Esophagus mucosa (tissue), 1 donor: ENCODE measurements at regions not wholly inside any gene's neighbourhood (a gene's known extent, or its start where the extent isn't known, plus 50 kb on each side); places are given as distances from the start of the nearest gene placed in this dataset.

Experiments used
- ATAC-seq: fragments of 200-7000 bp; cut with Tn5 transposase; one replicate; pipeline ENCODE4 v1.9.1; 2020
- donor health status: DM: yes; HTN: yes; CAD: no.

DNA sequence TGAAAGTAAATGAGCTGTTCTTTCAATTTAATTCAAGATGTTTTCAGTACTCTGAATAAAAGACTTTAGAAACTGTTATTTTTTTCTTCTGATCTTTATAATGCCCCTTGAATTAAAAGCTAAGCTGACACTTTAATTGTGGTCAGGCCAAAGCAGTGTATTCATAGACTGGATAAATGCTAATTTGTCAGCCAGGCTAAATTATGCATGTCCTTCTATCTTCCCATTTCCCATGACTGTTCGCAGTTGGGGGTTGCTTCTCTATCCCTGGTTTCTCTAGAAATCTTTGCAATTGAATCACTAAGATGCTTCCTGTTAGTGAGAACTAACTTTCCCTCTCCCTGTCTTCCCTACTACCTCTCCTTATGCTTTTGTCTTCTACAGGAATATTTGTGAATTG lies 396.2 kb downstream of the RFPL4B start:
- no peak for ATAC-seq

DNA sequence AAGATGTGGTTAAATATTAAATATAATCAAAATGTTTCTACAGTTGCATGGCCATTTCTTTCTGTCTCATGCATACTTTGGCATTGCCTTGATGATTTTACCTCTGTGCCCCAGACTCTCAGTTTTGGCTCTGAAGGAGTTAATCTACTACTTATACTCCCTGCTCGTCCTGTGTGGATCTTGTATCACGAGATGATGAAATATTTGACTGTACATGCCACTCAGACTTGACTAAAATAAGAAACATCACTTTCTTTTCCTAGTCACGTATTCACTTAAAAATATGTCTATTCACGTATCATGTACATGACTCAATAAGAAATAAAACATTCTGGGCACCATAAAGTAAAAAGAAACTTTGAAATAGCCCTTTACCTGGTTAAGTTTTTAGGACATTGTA lies 397.7 kb downstream of the RFPL4B start:
- ATAC-seq, result no peak

DNA sequence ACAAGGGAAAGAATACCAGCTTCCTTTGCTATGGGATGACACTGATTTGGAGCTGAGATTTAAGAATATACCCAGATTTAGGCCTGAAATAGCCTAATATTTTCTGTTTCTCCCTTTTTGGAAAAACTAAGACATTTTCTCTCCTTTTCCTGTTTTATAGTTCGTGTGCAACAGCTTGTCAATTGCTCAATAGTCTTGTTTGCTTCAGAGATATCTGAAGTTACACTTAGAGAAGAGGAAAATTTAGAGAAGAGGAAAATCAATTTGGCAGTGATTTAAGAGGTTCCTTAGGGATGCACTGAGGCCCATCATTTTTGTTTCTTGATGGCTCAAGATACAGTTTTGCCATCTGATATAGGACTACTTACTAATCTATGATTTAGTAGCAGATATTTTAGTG lies 398.6 kb downstream of the RFPL4B start:
- ATAC-seq, result no peak

DNA sequence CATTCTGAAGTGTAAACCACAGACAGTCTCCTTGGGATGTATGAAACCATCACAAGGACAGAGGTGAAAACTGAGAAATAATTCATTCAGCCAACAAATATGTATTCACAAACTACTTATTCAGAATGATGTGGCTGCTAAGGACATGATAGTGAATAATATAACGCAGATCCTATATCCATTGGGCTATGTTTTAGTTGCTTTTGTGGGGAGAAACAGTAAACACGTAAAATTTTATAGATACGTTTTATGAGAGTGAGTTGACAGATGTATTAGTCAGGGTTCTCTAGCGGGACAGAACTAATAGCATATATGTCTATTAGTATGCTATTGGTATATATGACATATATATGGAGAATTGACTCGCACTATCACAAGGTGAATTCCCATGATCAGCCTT lies 402.5 kb downstream of the RFPL4B start:
- ATAC-seq, result no peak

DNA sequence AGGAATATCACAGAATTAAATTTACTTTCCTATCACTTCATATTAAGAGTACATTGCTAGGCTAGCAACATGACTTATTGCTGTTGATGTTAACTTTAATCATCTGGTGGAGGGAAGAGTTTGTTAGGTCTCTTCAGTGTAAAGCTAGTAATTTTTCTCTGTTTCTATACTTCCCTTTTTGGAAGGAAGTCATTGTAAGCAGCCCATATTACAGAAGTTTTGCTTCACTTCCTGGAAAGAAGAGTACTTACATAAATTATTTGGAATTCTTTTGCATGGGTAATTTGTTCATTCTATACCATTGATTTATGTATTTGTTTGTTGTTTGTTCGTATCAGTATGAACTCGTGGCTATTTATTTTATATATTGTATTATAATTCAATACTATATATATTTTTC lies 405.2 kb downstream of the RFPL4B start:
- ATAC-seq, result no peak

DNA sequence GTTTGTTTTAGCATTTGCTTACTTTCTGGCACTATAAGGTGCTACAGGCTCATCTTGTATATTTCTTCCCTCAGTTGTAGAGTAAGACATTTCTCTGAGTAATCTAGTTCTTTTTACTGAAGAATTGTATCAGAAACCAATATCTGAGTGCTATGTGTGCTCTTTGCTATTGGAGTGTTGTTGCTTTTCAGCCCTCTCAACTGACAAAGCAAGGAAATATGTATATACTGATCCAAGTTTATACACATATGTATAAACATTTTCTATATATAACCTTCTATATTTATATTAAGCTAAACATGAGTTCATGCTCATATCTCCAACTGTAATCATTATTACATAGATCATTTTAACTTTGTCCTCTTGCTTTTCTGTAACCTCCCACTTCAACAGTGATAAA lies 405.7 kb downstream of the RFPL4B start:
- no peak for ATAC-seq

DNA sequence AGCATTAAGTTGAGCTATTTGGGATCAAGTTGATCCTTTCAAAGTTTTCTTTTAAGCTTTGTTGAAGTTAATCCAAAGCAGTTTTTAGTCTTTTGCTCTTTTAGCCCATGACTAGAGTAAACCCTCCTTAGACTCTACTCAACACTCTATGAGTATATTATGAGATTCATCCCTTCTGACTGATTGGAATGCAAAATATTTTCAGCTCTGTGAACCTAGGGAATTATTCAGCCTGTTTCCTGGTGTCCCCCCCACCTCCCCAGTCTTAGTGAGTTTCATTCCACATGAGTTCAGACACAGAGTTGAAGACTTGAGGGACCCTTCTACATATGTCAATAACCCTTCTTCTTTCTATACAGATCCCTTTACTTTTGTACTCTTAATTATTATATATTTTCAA lies 413.7 kb downstream of the RFPL4B start:
- no peak for ATAC-seq

DNA sequence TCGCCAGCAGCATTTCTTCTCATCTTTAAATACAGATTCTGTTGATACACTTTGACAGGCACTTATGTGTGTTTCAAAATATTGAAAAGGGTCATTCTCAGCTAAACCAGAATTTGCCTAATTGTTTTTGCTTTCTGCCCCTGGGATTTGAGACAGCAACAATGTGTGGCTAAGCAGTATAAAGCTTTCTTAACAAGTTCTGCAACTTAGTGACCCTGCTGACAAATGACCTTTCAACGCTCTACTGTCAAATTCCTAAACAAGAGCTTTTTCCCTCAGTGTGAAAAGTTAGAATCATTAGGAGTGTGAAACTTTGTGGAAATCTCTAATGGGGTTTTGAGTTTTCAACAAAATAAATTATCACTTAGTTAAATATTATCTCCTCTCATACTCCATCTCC lies 414.6 kb downstream of the RFPL4B start:
- no peak for ATAC-seq

DNA sequence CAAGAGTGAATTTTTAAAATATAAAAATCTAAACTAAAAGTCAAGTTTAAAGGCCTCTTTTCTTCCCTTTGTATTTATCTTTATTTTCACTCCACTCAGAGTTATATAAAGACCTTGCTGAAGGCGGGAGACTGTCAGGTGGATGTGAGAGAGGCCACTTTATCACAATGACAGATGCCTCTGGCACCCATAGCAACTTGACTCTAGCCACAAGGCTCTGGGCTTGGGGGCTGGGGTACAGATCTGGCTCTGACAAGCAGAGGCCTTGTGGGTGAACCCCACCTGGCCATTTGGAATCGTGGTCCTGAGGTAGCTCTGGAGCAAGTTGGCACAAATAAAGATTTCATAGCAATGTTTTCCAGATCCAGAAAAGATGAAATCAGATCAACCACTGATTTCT lies 417.2 kb downstream of the RFPL4B start:
- ATAC-seq, result no peak

DNA sequence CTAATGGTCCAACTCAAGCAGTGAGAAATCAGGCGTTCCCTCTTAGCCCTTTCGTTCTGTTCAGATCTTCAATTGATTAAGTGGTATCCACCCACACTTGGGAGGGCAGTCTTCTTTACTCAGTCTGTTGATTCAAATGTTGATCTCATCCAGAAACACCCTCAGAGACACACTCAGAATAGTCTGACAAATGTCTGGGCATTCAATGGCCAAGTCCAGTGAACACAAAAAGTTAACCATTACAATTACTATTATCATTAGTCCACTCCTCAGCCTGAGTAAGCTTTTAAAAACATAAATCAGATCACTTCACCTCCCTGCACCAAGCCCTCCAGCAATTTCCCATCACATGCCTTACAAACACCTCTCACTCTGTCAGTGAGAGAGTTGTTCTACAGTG lies 423.2 kb downstream of the RFPL4B start:
- no peak for ATAC-seq

DNA sequence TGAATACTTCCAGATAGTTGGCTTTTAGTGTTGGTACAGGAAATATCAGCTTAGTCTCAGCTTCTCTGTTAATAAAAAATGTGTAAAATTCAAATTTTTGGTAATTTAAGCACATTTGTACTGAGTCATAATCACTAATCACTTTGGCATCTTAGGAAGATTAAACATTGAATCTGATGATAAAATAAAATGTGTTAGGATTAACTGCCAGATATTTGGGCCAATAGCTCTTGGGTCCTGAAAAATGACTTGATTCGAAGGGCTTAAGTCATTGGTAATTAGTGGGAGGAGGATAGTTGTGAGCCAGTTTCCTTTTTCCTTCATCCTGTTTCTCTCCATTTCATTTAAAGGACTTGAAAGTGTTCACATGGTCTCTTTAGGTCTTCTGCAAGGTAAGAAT lies 426.1 kb downstream of the RFPL4B start:
- no peak for ATAC-seq

DNA sequence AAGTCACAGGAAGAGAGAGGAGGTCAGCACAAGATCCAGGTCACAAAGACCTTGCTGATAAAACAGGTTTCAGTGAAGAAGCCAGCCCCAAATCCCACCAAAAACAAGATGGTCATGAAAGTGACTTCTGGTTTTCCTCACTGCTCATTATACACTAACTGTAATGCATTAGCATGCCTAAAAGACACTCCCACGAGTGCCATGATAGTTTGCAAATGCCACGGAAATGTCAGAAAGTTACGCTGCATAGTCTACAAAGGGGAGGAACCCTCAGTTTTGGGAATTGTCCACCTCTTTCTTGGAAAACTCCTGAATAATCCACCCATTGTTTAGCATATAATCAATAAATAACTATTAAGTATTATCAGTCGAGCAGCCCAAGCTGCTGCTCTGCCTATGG lies 427.2 kb downstream of the RFPL4B start:
- ATAC-seq, result no peak

DNA sequence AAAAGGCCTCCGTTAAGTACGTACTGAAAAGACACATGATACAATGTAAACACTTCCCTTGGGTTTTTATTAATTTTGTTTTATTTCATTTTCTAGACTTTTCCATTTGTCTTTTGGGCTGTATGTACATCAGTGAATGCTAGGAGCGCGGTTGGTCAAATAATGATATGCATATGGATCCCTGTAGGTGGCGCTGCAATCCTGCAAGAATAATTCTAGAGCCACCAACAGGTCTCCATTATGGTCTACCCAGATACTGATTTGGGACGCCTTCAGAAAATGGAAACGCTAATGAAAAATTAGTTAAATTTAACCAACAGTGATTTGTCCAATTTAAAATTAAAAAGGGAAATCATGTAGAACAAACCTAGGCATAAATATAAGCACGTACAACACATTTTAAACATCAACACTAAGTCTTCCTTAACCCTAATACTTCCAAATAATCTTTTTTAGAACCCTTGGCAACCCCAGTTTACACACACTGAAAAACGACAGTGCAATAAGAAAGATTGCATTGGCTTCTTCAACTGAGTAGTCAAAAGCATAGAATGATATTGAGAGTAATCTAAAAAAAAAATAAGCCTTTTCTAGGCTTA lies 433.5 kb downstream of the RFPL4B start:
- peak; percentile 87 for ATAC-seq

DNA sequence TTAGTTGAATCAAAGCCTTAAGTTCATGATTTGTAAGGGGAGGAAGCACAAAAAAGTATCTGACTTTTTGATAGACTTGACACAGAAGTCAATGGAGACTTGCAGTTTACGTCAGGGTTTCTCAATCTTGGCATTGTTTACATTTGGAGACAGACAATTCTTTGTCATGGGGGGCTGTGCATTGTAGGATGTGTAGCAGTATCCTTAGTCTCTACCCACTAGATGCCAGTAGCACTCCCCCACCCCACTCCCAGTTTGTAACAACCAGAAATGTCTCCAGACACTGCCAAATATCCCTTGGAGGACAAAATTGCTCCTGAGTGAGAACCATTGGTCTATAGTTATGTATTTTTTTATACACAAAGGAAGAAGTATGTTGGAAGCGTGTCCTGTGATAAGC lies 434.1 kb downstream of the RFPL4B start:
- ATAC-seq, result no peak

DNA sequence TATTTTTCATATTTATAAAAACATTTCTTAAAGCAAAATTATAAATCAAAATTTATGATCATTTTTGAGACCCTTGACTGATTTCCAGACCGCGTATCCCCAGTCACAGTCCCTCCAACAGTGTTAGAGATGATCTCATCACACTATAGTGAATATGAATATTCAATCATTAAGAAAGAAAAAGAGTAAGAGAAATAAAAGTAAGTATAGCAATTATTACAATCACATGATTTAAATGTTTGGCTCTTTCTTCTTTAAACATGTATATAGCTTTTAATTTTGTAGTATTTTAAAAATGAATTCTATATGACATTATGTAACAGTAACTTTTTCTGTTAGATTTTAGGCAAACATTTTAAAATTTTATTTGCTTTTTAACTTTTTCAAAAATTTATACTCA lies 438.3 kb downstream of the RFPL4B start:
- ATAC-seq, result no peak

DNA sequence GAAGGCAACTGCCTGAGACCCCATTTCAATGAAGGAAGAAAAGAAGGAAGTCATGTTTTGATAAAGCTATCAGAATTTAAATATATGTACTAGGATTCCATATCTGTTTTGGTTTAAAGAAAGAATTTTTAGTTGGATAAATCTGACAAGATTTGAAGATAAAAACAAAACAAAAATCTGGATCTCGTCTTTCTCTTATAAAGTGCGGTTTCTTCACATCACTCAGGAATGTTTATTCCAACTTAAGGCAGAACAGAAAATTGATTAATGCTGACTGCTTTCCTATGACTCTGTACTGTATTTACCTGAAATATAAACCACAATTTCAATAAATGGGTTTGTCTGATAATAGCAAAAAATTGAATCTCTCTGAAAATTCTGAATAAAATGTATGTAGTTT lies 439.7 kb downstream of the RFPL4B start:
- no peak for ATAC-seq

DNA sequence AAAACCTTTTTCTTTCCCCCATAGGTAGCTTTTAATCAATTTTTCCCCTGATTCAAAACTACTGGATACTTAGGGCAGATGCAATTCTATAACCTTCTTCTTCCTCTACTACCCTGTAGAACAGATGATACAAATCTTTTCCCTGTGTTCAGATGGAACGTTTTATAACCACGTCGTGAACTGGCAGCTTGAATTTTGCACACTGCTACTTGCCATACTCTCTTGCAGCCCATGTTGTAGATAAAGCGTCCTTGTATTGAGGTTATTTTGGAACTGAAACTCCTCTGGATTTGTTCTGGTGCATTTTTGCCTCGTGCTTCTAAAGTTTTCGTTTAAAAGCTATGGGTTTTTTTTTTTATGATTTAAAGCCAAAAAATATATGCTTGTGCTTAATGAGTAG lies 440.2 kb downstream of the RFPL4B start:
- ATAC-seq, result no peak

DNA sequence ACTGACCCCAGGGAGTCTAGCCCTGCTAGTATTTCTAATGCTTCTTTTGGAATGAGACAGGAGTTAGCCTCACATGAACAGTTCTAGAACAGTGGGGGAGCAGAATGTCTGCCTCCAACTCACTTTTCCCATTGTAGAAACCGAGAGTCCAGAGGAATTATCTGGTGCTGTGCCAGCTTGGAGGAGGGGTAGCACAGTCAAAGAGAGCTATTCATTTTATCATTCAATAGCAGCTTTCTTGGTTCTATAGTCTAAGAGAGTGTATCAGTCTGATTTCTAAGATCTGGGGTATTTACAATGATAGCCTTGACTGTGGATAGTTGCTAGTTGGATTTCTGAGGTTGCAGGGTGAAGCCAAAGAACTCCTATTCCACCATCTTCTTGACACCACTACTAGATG lies 448.2 kb downstream of the RFPL4B start:
- ATAC-seq, result no peak

DNA sequence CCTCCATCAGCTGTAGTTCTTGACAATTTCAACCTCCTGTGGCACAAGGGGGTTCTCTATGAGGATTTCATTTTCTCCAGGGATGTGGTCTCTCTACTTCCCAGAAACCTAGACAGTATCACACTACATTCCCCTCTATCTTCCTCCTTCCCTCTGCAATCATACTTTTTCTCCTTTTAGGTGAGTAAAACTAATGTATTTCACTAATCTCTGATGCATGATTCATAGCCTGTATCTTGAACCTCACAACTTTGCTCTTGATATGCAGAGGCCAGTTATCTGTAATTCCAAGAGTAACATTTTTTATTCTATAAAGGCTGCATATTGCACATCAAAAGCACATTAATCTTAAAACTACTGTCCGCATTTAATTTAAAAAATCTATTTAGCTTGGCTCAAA lies 449.6 kb downstream of the RFPL4B start:
- no peak for ATAC-seq

DNA sequence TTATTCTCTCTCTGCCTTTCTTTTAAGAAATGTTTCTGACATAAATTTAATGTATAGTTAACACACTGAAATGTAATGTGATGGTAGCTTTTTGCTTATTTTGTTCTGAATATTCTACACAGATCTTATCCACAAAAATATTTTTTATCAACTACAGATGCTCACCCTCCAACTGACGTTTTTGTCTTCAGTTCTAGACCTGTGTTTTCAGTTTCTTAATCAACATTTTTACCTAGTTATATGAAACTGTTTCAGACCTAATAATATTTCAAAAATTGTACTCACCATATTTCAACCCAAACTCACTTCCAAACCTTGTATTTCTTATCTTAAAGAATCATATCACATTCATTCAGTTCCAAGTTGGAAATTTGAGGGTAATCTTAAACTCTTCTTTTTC lies 452.8 kb downstream of the RFPL4B start:
- ATAC-seq, result no peak

DNA sequence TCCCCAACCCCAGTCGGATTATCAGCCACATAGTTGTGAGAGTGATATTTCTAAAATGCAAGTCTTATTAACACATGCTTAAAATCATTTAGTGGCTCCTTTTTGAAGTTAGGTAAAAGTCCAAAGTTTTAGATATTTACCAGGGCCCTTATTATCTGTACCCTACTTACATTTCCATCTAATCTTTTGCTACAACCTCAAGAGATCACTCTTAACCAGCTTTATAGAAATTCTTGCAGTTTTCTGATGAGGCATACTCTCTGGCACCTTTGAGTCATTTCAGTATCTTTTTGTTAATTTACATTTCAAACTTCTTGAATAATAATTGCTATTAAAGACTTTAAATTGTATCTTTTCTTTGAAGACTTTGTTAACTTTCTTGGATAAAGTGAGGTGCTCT lies 453.3 kb downstream of the RFPL4B start:
- ATAC-seq, result no peak

DNA sequence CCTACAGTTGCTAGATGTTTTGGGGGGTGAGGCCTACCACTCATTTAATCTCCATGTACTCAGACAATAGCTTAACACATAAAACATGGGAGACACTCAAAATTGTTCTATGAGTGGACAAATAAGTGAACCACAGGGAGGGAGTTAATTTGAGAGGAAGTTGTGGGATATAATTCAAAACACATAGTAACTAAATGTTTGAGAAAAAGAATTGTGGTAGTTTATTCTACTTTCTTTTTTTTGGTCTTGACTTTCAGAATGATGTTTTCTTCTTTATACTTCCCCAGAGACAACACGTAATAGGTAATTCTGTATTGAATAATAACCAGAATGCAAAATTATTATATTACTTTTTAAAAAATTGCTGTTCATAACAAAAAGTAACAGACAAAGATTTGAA lies 453.8 kb downstream of the RFPL4B start:
- ATAC-seq, result no peak

DNA sequence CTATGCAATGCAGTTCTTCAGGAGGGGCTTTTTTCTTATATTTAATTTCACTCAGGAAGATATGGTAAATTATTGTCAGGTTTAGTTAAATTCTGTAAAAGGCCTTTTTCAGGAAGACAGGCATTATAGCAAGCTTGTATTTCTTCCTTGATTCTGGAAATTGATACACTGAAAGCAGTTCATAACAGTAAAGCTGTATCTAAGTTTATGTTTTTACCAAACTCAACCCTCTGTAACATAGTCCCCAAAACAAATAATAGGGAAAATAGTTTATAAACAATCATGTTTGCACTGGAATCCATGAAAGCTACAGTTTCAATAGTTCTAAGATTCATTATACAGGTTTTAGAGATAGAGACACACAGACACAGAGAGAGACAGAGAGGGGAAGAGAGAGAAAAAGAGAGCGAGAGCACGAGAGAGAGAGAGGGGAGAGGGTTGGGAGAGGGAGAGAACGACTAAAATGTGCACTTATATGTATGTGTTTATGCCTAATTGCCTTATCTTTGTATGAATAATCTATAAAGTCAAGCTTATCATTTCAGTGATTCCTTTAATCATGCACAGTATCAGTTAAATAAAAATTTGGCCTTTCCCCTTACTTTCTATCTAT lies 454.4 kb downstream of the RFPL4B start:
- no peak for ATAC-seq

DNA sequence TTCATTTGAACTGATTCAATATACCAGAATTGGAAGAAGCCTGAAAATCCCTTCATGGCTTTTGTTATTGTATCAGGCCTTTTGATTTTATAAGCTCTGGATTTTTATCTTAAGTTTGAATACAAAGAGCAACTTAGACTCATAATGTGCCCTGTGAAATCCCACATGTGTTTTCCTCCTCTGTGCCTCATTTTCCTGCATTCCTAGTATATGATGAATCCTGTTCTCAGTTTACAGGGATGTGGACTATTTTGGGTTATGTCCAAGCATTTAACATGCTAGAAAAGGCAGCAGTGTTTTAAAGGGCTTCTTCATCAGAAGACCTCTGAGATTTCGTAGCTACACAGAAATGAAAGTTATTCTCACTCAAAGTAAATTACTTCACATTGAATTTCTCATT lies 455.0 kb downstream of the RFPL4B start:
- ATAC-seq, result no peak

DNA sequence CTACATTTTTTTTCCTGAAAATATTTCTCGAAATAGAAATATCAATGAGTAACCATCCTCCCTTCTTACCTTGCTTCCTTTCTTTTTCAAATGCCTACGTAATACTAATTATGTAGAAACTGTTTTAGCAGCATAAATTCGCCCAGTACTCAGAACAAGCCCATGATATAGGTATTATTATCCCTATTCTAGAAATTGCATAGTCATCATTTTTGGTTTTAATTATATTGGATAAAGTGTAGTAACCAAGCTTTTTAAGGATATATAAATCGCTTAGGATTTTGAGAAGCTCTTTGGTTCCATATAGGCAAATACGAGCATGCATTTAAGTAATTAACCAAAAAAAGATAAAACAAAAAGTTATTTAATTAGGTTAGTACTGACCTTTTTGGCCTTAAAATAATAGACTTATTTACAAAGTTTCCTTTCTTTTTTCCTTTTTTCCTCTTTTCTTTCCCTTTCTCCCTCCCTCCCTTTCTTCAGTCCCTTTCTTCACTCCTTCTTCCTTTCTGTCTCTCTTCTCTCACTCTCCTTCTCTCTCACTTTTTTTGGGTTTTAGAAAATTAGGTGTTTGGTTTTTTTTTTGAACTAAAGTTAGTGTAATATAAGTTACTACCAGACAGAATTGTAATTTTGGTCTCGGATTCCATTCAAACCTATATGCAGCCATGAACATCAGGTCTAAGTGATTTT lies 457.7 kb downstream of the RFPL4B start:
- ATAC-seq, result no peak
